Ascending aorta (tissue), 2 donors: ENCODE measurements at regions not wholly inside any gene's neighbourhood (a gene's known extent, or its start where the extent isn't known, plus 50 kb on each side); places are given as distances from the start of the nearest gene placed in this dataset.

ENCODE experiments used
- DNase-seq, 2 donors: peaks; one replicate each; pipeline ENCODE4 v3.0.0-alpha.2; 2019; ENCODE audit warnings: low spot score in 2 of 2
- H3K27ac ChIP-seq, 2 donors: fragments of 200-600 bp; sonication (generic); one replicate each; pipeline ENCODE4 v1.5.1; 2016 to 2017; ENCODE audit warnings: mild to moderate bottlenecking in 1 of 2
- H3K27me3 ChIP-seq: fragments of 200-600 bp; sonication (generic); one replicate; pipeline ENCODE4 v1.5.1; 2017
- H3K36me3 ChIP-seq, 2 donors: fragments of 200-600 bp; sonication (generic); one replicate each; pipeline ENCODE4 v1.5.1; 2016
- H3K4me1 ChIP-seq, 2 donors: fragments of 200-600 bp; sonication (generic); one replicate each; pipeline ENCODE4 v1.5.1; 2016 to 2017; ENCODE audit warnings: mild to moderate bottlenecking in 1 of 2
- H3K4me3 ChIP-seq, 2 donors: fragments of 200-600 bp; sonication (generic); one replicate each; pipeline ENCODE4 v1.5.1; 2016 to 2017; ENCODE audit warnings: mild to moderate bottlenecking in 1 of 2
- H3K9me3 ChIP-seq, 2 donors: fragments of 200-600 bp; sonication (generic); one replicate each; pipeline ENCODE4 v1.5.1; 2016
- CTCF ChIP-seq, 3 experiments: fragments of 200-600 bp in 2 of 3; fragments of 450-650 bp in 1 of 3; sonication (generic) in 2 of 3; IDR thresholded peaks; one replicate each; pipeline ENCODE4 v1.5.1; 2016 to 2019; ENCODE audit warnings: antibody characterized with exemption in 3 of 3, mild to moderate bottlenecking in 1 of 3, moderate library complexity in 1 of 3
- intact Hi-C: fragments of 100-400 bp; cut with DNase I; formaldehyde crosslinking; loops from one replicate; pipeline ENCODE4 v1.15.1; 2023

- no peak for DNase-seq
Measured at GRCh38 chr5:148708854-148709253, 54.5 kb upstream of the HTR4 start.

GRCh38 chr5:148711961-148712360 is 57.6 kb upstream of the HTR4 start:
- no peak for TF ChIP-seq CTCF (IDR thresholded peaks at IDR 0.05)
- H3K4me1 ChIP-seq, result no peaks in the 10 kb centered on the region
- H3K36me3 ChIP-seq, result no peaks in the 10 kb centered on the region
- intact Hi-C loops, result no loop called here
- H3K27me3 ChIP-seq, result no peaks in the 10 kb centered on the region
- H3K27ac ChIP-seq, result no peak overlapping the region
- H3K9me3 ChIP-seq, result no peaks in the 10 kb centered on the region
- no peak for DNase-seq
- no peak overlapping the region for H3K4me3 ChIP-seq

More at GRCh38 chr5:148708854-148709253, 54.5 kb upstream of the HTR4 start:
- H3K4me1 ChIP-seq, result no peaks in the 10 kb centered on the region
- no peak overlapping the region for H3K4me3 ChIP-seq
- no peaks in the 10 kb centered on the region for H3K27me3 ChIP-seq
- H3K27ac ChIP-seq, result no peak overlapping the region
- intact Hi-C loops, result no loop called here
- H3K36me3 ChIP-seq, result no peaks in the 10 kb centered on the region
- no peak for TF ChIP-seq CTCF (IDR thresholded peaks at IDR 0.05)
- H3K9me3 ChIP-seq, result no peaks in the 10 kb centered on the region

GRCh38 chr5:148713735-148714508 is 59.6 kb upstream of the HTR4 start:
- no peak for TF ChIP-seq CTCF (IDR thresholded peaks at IDR 0.05)
- Histone ChIP-seq H3K36me3 (no peaks in the 10 kb centered on the region), H3K27ac (no peak overlapping the region), H3K4me1 (no peaks in the 10 kb centered on the region), H3K9me3 (no peaks in the 10 kb centered on the region), H3K27me3 (no peaks in the 10 kb centered on the region), H3K4me3 (no peak overlapping the region)
- DNase-seq, result no peak
- intact Hi-C loops, result no loop called here

GRCh38 chr5:148716716-148717115 is 62.4 kb upstream of the HTR4 start:
- intact Hi-C loops, result no loop called here
- no peaks in the 10 kb centered on the region for H3K9me3 ChIP-seq
- H3K4me3 ChIP-seq, result no peak overlapping the region
- no peaks in the 10 kb centered on the region for H3K4me1 ChIP-seq
- no peak for DNase-seq
- no peaks in the 10 kb centered on the region for H3K36me3 ChIP-seq
- no peak for TF ChIP-seq CTCF (IDR thresholded peaks at IDR 0.05)
- H3K27me3 ChIP-seq, result no peaks in the 10 kb centered on the region
- H3K27ac ChIP-seq, result no peak overlapping the region

- no peaks in the 10 kb centered on the region for H3K27me3 ChIP-seq
- no peak overlapping the region for H3K27ac ChIP-seq
- intact Hi-C loops, result no loop called here
- H3K4me3 ChIP-seq, result no peak overlapping the region
- no peaks in the 10 kb centered on the region for H3K4me1 ChIP-seq
- no peaks in the 10 kb centered on the region for H3K36me3 ChIP-seq
- DNase-seq, result no peak
- no peak for TF ChIP-seq CTCF (IDR thresholded peaks at IDR 0.05)
- H3K9me3 ChIP-seq, result no peaks in the 10 kb centered on the region
Measured at GRCh38 chr5:148717668-148718067, 63.3 kb upstream of the HTR4 start.
